ENCODE measurements at regions not wholly inside any gene's neighbourhood (a gene's known extent, or its start where the extent isn't known, plus 50 kb on each side); places are given as distances from the start of the nearest gene placed in this dataset.

GRCh38 chr12:127552838-127553237 lies 714.1 kb upstream of the TMEM132C start:
- Histone ChIP-seq H2AFZ (ENCODE audit: low read depth, low read length, severe bottlenecking) (no peak overlapping the region), H4K20me1 (ENCODE audit: low read depth, low read length) (no peaks in the 10 kb centered on the region), H3K9ac (ENCODE audit: low read length) (no peak overlapping the region), H3K27me3 (ENCODE audit: low read length) (no peaks in the 10 kb centered on the region), H3K36me3 (ENCODE audit: low read length) (no peaks in the 10 kb centered on the region), H3K27ac (ENCODE audit: low read depth, low read length) (no peak overlapping the region), H3F3A (ENCODE audit: insufficient read depth) (no peaks in the 10 kb centered on the region), H3K9me3 (ENCODE audit: insufficient read depth, low read length) (no peaks in the 10 kb centered on the region), H3K9me2 (replicated peaks; ENCODE audit: insufficient read depth, low read length) (no peaks in the 10 kb centered on the region), H3K4me3 (ENCODE audit: insufficient read depth, low read length, poor library complexity, severe bottlenecking) (no peak overlapping the region), H3K79me2 (ENCODE audit: insufficient read depth, low read length) (no peaks in the 10 kb centered on the region), H3K4me2 (ENCODE audit: low read depth, low read length, poor library complexity, severe bottlenecking) (no peak overlapping the region)
- no peak for TF ChIP-seq EZH2phosphoT487 (conservative IDR thresholded peaks at IDR 0.05; ENCODE audit: low read length)
- no peak for TF ChIP-seq CTCF (IDR thresholded peaks at IDR 0.05; ENCODE audit: insufficient read depth, low read length, poor library complexity, severe bottlenecking)

GRCh38 chr12:127555071-127555470 lies 711.9 kb upstream of the TMEM132C start:
- Histone ChIP-seq H3K9me3 (ENCODE audit: insufficient read depth, low read length) (no peaks in the 10 kb centered on the region), H3K79me2 (ENCODE audit: insufficient read depth, low read length) (no peaks in the 10 kb centered on the region), H2AFZ (ENCODE audit: low read depth, low read length, severe bottlenecking) (no peak overlapping the region), H3K27ac (ENCODE audit: low read depth, low read length) (no peak overlapping the region), H4K20me1 (ENCODE audit: low read depth, low read length) (no peaks in the 10 kb centered on the region), H3K9ac (ENCODE audit: low read length) (no peak overlapping the region), H3K36me3 (ENCODE audit: low read length) (no peaks in the 10 kb centered on the region), H3K9me2 (replicated peaks; ENCODE audit: insufficient read depth, low read length) (no peaks in the 10 kb centered on the region), H3K27me3 (ENCODE audit: low read length) (no peaks in the 10 kb centered on the region), H3K4me3 (ENCODE audit: insufficient read depth, low read length, poor library complexity, severe bottlenecking) (no peak overlapping the region), H3F3A (ENCODE audit: insufficient read depth) (no peaks in the 10 kb centered on the region), H3K4me2 (ENCODE audit: low read depth, low read length, poor library complexity, severe bottlenecking) (no peak overlapping the region)
- TF ChIP-seq CTCF (IDR thresholded peaks at IDR 0.05; ENCODE audit: insufficient read depth, low read length, poor library complexity, severe bottlenecking) (no peak), EZH2phosphoT487 (conservative IDR thresholded peaks at IDR 0.05; ENCODE audit: low read length) (no peak)

GRCh38 chr12:127556231-127556886 lies 710.6 kb upstream of the TMEM132C start:
- no peak overlapping the region for H3K4me3 ChIP-seq (ENCODE audit: insufficient read depth, low read length, poor library complexity, severe bottlenecking)
- no peaks in the 10 kb centered on the region for H3K79me2 ChIP-seq (ENCODE audit: insufficient read depth, low read length)
- no peak overlapping the region for H2AFZ ChIP-seq (ENCODE audit: low read depth, low read length, severe bottlenecking)
- TF ChIP-seq CTCF (IDR thresholded peaks at IDR 0.05; ENCODE audit: insufficient read depth, low read length, poor library complexity, severe bottlenecking) (no peak), EZH2phosphoT487 (conservative IDR thresholded peaks at IDR 0.05; ENCODE audit: low read length) (no peak)
- no peak overlapping the region for H3K4me2 ChIP-seq (ENCODE audit: low read depth, low read length, poor library complexity, severe bottlenecking)
- no peak overlapping the region for H3K27ac ChIP-seq (ENCODE audit: low read depth, low read length)
- H4K20me1 ChIP-seq (ENCODE audit: low read depth, low read length) = no peaks in the 10 kb centered on the region
- H3K9me2 ChIP-seq (replicated peaks; ENCODE audit: insufficient read depth, low read length) = no peaks in the 10 kb centered on the region
- H3F3A ChIP-seq (ENCODE audit: insufficient read depth) = no peaks in the 10 kb centered on the region
- H3K9ac ChIP-seq (ENCODE audit: low read length) = no peak overlapping the region
- H3K27me3 ChIP-seq (ENCODE audit: low read length) = no peaks in the 10 kb centered on the region
- H3K9me3 ChIP-seq (ENCODE audit: insufficient read depth, low read length) = no peaks in the 10 kb centered on the region
- no peaks in the 10 kb centered on the region for H3K36me3 ChIP-seq (ENCODE audit: low read length)
